Ovary (tissue), 7 donors: ENCODE measurements at regions not wholly inside any gene's neighbourhood (a gene's known extent, or its start where the extent isn't known, plus 50 kb on each side); places are given as distances from the start of the nearest gene placed in this dataset.
"Not testable (repeated sequence)": the region's sequence is repeated elsewhere in the genome, so short reads cannot be mapped to it uniquely, and the experiment has no call there.

Source experiments
- DNase-seq, 5 donors: peaks; one replicate each; pipeline ENCODE4 v3.0.0-alpha.2; 2019 to 2020
- H3K27ac ChIP-seq, 2 donors: fragments of 200-600 bp; one replicate each; pipeline versions ENCODE4 v1.5.1 to v1.8.0; 2019 to 2022
- H3K27me3 ChIP-seq: fragments of 200-600 bp; one replicate; pipeline ENCODE4 v1.8.0; 2022
- H3K36me3 ChIP-seq: fragments of 200-600 bp; sonication (generic); one replicate; pipeline ENCODE4 v1.5.1; 2019
- H3K4me1 ChIP-seq: one replicate; pipeline ENCODE4 v1.8.1; 2013; ENCODE audit warnings: mild to moderate bottlenecking, moderate library complexity; ENCODE audit not compliant: insufficient read depth
- H3K4me3 ChIP-seq: fragments of 200-600 bp; sonication (generic); one replicate; pipeline ENCODE4 v1.5.1; 2017
- H3K9me3 ChIP-seq, 2 donors: fragments of 200-600 bp in 1 of 2; sonication (generic) in 1 of 2; one replicate each; pipeline versions ENCODE4 v1.5.1 to v1.8.1; 2013 to 2019; ENCODE audit warnings: mild to moderate bottlenecking in 1 of 2, moderate library complexity in 1 of 2
- CTCF ChIP-seq, 3 donors: fragments of 450-650 bp in 2 of 3; fragments of 200-600 bp in 1 of 3; IDR thresholded peaks; one replicate each; pipeline versions ENCODE4 v1.5.1 to v1.8.0; 2016 to 2022; ENCODE audit warnings: antibody characterized with exemption in 3 of 3, mild to moderate bottlenecking in 1 of 3
- EP300 ChIP-seq: sonication (generic); formaldehyde crosslinking; IDR thresholded peaks from one replicate; pipeline ENCODE4 v1.6.1; 2017; ENCODE audit warnings: antibody characterized with exemption
- POLR2A ChIP-seq: fragments of 450-650 bp; IDR thresholded peaks from one replicate; pipeline ENCODE4 v1.6.1; 2017; ENCODE audit warnings: antibody characterized with exemption, mild to moderate bottlenecking, moderate library complexity
- WGBS, 3 donors: extraction: QIAGEN DNeasy Blood & Tissue Kit in 1 of 3; methylation state at CpG; one replicate each; pipeline versions ENCODE4 v1.1.5 to v1.1.7; 2013 to 2017; 5-methylcytosine and 5-hydroxymethylcytosine counted together
- intact Hi-C, 4 donors: fragments of 100-400 bp; cut with DNase I; formaldehyde crosslinking; loops; one replicate each; pipeline versions ENCODE4 v1.11.0 to v1.15.1; 2022 to 2023
- donor health status: DM: no; HTN: no; CAD: no; lungs with moderate emphysema.
- donor health status: DM: no; HTN: no; CAD: no.
- donor health status: Bipolar disorder and iron deficiency.
- donor health status: DM: no; HTN: no; CAD: no.
- donor health status: DM: yes; HTN: yes; CAD: no.

GRCh38 chr2:5019324-5019723 is 672.9 kb upstream of the SOX11 start:
- H3K27me3 ChIP-seq = no peaks in the 10 kb centered on the region
- WGBS, 3 donors = 82 to 85% (median 85%) methylated on average over 5 of the region's 5 CpGs
- no peak overlapping the region for H3K4me3 ChIP-seq
- intact Hi-C loops = no loop called here
- H3K9me3 ChIP-seq = no peaks in the 10 kb centered on the region
- no peaks in the 10 kb centered on the region for H3K36me3 ChIP-seq
- H3K27ac ChIP-seq = no peak overlapping the region
- no peaks in the 10 kb centered on the region for H3K4me1 ChIP-seq
- TF ChIP-seq POLR2A = no peak
- TF ChIP-seq CTCF (IDR thresholded peaks at IDR 0.05) = no peak
- TF ChIP-seq EP300 = no peak
- DNase-seq = no peak

DNA sequence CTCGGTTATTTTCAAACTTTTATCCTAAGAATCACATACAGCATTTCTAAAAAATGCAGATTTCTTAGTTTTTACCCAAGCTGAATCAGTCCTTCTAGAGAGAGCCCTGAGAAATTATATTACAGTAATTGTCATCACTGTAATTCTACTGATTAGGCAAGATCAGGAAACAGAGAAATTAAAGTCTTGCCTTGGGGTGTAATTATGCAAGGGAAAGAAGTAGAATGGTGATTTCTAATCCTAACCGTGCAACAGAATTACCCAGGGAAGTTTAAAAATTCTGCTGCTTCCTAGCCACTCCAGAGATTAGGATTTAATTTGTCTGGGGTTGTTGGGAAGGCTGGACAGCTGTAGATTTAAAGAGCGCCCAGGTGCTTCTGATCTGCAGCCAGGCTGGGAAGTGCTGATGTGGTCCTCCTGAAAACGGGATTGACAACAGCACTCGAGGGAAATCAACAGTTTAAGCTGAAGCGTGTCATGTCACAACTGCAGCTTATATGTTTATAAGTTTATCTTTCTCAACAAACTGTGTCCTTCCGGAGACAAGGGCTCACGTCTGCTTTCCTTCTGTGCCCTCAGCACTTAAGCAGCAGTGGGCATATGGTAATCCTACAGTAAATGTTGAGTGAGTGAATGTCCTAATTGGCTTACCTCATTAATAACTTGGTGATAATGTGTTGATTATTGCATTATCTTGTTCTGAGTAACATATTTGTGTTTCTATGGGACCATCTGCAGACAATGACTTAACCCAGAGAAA is 671.9 kb upstream of the SOX11 start:
- Histone ChIP-seq H3K27me3 (no peaks in the 10 kb centered on the region), H3K36me3 (no peaks in the 10 kb centered on the region), H3K4me3 (no peak overlapping the region), H3K9me3 (no peaks in the 10 kb centered on the region), H3K4me1 (no peaks in the 10 kb centered on the region), H3K27ac (no peak overlapping the region)
- TF ChIP-seq POLR2A = no peak
- TF ChIP-seq EP300 = no peak
- TF ChIP-seq CTCF (IDR thresholded peaks at IDR 0.05) = no peak
- 37 to 67% (median 37%) methylated on average over 8 of the region's 8 CpGs for WGBS, 3 donors
- intact Hi-C loops = no loop called here
- no peak for DNase-seq

DNA sequence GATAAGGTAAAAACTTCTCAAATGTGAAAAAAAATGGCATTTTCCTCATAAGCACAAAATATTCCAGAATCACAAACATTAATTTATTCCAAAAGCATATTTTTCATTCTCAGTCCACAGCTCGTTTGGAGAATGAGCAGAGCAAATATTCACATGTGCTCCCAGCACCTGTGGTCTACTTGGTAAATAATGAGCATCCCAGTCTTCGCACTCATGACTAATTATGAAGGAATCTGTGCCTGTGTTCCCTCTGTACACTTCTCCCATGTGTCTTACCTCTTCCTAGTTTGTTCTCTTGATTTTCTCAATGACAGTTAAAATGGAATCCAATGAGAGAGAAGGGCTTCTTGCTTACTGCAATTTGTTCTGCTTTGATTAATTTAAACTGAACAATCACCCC is 671.0 kb upstream of the SOX11 start:
- no peak for DNase-seq
- Histone ChIP-seq H3K36me3 (no peaks in the 10 kb centered on the region), H3K4me3 (no peak overlapping the region), H3K4me1 (no peaks in the 10 kb centered on the region), H3K27ac (no peak overlapping the region), H3K27me3 (no peaks in the 10 kb centered on the region), H3K9me3 (no peaks in the 10 kb centered on the region)
- intact Hi-C loops = no loop called here
- TF ChIP-seq EP300 (no peak), POLR2A (no peak), CTCF (IDR thresholded peaks at IDR 0.05) (no peak)
- 34 to 47% (median 43%) methylated on average over 2 of the region's 2 CpGs for WGBS, 3 donors

DNA sequence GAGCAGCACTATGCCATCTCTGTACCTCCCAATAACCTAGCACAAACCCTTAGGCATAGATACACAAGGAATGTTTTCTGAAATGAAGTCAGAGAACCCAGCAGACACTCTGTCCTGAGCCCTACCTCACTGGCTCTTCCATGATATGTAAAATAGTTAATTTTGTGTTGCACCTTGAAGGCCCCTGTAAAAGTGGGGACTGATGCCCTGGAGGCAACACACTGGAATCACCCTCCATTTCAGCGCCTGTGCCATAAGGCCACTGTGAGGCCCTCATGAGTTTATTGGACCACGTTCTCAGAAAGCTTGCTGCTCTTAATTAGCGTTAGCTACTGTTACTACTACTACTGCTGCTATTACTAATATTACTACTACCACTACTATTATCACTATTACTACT is 670.1 kb upstream of the SOX11 start:
- intact Hi-C loops = no loop called here
- H3K9me3 ChIP-seq = no peaks in the 10 kb centered on the region
- 97 to 98% (median 97%) methylated on average over 3 of the region's 3 CpGs for WGBS, 3 donors

DNA sequence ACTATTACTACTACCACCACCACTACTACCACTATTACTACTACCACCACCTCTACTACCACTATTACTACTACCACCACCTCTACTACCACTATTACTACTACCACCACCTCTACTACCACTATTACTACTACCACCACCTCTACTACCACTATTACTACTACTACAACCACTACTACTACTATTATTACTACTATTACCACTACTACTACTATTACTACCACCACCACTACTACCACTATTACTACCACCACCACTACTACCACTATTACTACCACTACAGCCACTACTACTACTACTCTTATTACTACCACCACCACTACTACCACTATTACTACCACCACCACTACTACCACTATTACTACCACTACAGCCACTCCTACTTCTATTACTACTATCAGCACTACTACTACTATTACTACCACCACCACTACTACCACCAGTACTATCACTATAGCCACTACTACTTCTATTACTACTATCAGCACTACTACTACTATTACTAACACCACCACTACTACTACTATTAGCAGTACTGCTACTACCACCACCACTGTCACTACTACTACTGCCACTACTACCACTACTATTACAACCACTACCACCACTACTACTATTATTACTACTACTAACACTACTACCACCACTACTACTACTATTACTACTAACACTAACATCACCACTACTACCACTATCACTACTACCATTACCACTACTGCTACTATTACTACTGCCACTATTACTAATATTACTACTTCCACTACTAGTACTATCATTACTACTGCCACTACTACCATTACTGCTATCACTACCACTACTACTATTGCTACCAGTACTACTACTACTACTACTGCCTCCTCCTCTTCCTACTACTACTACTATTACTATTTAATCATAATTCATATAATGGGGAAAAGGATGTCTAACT is 669.2 kb upstream of the SOX11 start:
- intact Hi-C loops = not testable (repeated sequence)

More for the DNA sequence above, 670.1 kb upstream of the SOX11 start:
- DNase-seq = no peak
- Histone ChIP-seq H3K4me1 (no peaks in the 10 kb centered on the region), H3K27me3 (no peaks in the 10 kb centered on the region), H3K27ac (no peak overlapping the region), H3K36me3 (no peaks in the 10 kb centered on the region), H3K4me3 (no peak overlapping the region)
- TF ChIP-seq POLR2A (no peak), CTCF (IDR thresholded peaks at IDR 0.05) (no peak), EP300 (no peak)

More for the DNA sequence above, 669.2 kb upstream of the SOX11 start:
- H3K4me3 ChIP-seq, H3K36me3 ChIP-seq, H3K9me3 ChIP-seq, H3K4me1 ChIP-seq, H3K27ac ChIP-seq, H3K27me3 ChIP-seq, DNase-seq: not testable (repeated sequence)
